PFSK-1 (cell line): ENCODE measurements at regions not wholly inside any gene's neighbourhood (a gene's known extent, or its start where the extent isn't known, plus 50 kb on each side); places are given as distances from the start of the nearest gene placed in this dataset.

Experiments
- POLR2AphosphoS5 ChIP-seq: IDR thresholded peaks from 2 replicates; pipeline ENCODE4 v1.6.1; 2012; ENCODE audit warnings: low read depth, mild to moderate bottlenecking, control low read depth, low read length, moderate library complexity
- TAF1 ChIP-seq: IDR thresholded peaks from 2 replicates; pipeline ENCODE4 v1.6.1; 2012; ENCODE audit warnings: low read length, control low read depth, borderline replicate concordance; ENCODE audit not compliant: insufficient read depth

DNA sequence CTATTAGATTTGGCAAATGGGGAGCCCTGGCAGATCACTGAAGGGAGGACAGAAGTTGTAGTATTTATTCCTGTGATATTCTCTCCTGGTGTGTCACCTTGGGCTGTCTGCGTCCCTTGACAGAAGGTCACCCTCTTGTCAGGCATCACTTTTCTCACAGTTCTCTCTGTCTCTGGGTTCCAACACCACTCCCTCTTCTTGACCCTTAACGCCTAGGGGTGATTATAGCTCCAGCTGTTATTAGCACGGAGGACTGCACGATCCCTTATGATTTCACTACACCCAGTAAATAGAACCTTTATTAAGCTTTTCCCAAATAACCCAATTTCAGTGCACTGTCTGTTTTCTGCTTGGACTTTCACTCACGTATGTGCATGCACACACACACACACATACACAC is 166.3 kb upstream of the TNP1 start:
- TF ChIP-seq TAF1 (no peak), POLR2AphosphoS5 (no peak)
